ENCODE measurements at regions not wholly inside any gene's neighbourhood (a gene's known extent, or its start where the extent isn't known, plus 50 kb on each side); places are given as distances from the start of the nearest gene placed in this dataset.

- no peak for TF ChIP-seq EZH2 (IDR thresholded peaks at IDR 0.05; ENCODE audit: low read depth)
- Histone ChIP-seq H3K27me3 (ENCODE audit: insufficient read depth, low read depth) (no peaks in the 10 kb centered on the region), H4K20me1 (ENCODE audit: insufficient read depth) (no peaks in the 10 kb centered on the region), H3K4me2 (no peak overlapping the region), H3K36me3 (ENCODE audit: low read depth) (no peaks in the 10 kb centered on the region), H3K9me3 (ENCODE audit: insufficient read depth, low read depth) (no peaks in the 10 kb centered on the region), H3F3A (ENCODE audit: insufficient read depth, low read depth) (no peaks in the 10 kb centered on the region), H3K79me2 (ENCODE audit: low read depth) (no peaks in the 10 kb centered on the region), H3K4me3 (no peak overlapping the region), H2AFZ (no peak overlapping the region), H3K4me1 (replicated peaks; ENCODE audit: insufficient read depth) (no peaks in the 10 kb centered on the region), H3K27ac (no peak overlapping the region), H3K9me2 (ENCODE audit: insufficient read depth) (no peaks in the 10 kb centered on the region)
- CTCF ChIA-PET = no interaction called here
- intact Hi-C loops (cut with micrococcal nuclease; ENCODE audit: unreplicated experiment) = no loop called here
- POLR2A ChIA-PET (ENCODE audit: unreplicated experiment) = no interaction called here
- no peak for DNase-seq
- BruUV-seq (replicated peaks) = no TSS peak
These were observed 94.0 kb downstream of the PTPRS start for GRCh38 chr19:5246554-5247155.

- DNase-seq = no peak
- Histone ChIP-seq H3K27me3 (ENCODE audit: insufficient read depth, low read depth) (no peaks in the 10 kb centered on the region), H3K9me2 (ENCODE audit: insufficient read depth) (no peaks in the 10 kb centered on the region), H3F3A (ENCODE audit: insufficient read depth, low read depth) (no peaks in the 10 kb centered on the region), H3K4me2 (no peak overlapping the region), H3K9me3 (ENCODE audit: insufficient read depth, low read depth) (no peaks in the 10 kb centered on the region), H3K27ac (no peak overlapping the region), H3K79me2 (ENCODE audit: low read depth) (no peaks in the 10 kb centered on the region), H3K4me3 (no peak overlapping the region), H3K36me3 (ENCODE audit: low read depth) (no peaks in the 10 kb centered on the region), H2AFZ (no peak overlapping the region), H3K4me1 (replicated peaks; ENCODE audit: insufficient read depth) (no peaks in the 10 kb centered on the region), H4K20me1 (ENCODE audit: insufficient read depth) (no peaks in the 10 kb centered on the region)
- intact Hi-C loops (cut with micrococcal nuclease; ENCODE audit: unreplicated experiment) = no loop called here
- BruUV-seq (replicated peaks) = no TSS peak
- POLR2A ChIA-PET (ENCODE audit: unreplicated experiment) = no interaction called here
- no peak for TF ChIP-seq EZH2 (IDR thresholded peaks at IDR 0.05; ENCODE audit: low read depth)
- no peak for TF ChIP-seq CTCF (conservative IDR thresholded peaks at IDR 0.05)
- CTCF ChIA-PET = no interaction called here
These were observed 94.7 kb downstream of the PTPRS start for GRCh38 chr19:5245631-5246553.

GRCh38 chr19:5244351-5244750, 96.3 kb downstream of the PTPRS start:
- Histone ChIP-seq H2AFZ (no peak overlapping the region), H3F3A (ENCODE audit: insufficient read depth, low read depth) (no peaks in the 10 kb centered on the region), H3K9me3 (ENCODE audit: insufficient read depth, low read depth) (no peaks in the 10 kb centered on the region), H3K36me3 (ENCODE audit: low read depth) (no peaks in the 10 kb centered on the region), H3K27me3 (ENCODE audit: insufficient read depth, low read depth) (no peaks in the 10 kb centered on the region), H3K79me2 (ENCODE audit: low read depth) (no peaks in the 10 kb centered on the region), H3K27ac (no peak overlapping the region), H4K20me1 (ENCODE audit: insufficient read depth) (no peaks in the 10 kb centered on the region), H3K4me1 (replicated peaks; ENCODE audit: insufficient read depth) (no peaks in the 10 kb centered on the region), H3K9me2 (ENCODE audit: insufficient read depth) (no peaks in the 10 kb centered on the region), H3K4me2 (no peak overlapping the region), H3K4me3 (no peak overlapping the region)
- TF ChIP-seq CTCF (conservative IDR thresholded peaks at IDR 0.05) = no peak
- no peak for TF ChIP-seq EZH2 (IDR thresholded peaks at IDR 0.05; ENCODE audit: low read depth)
- ChIA-PET POLR2A (ENCODE audit: unreplicated experiment) (no interaction called here), CTCF (no interaction called here)
- no peak for DNase-seq
- no TSS peak for BruUV-seq (replicated peaks)
- intact Hi-C loops (cut with micrococcal nuclease; ENCODE audit: unreplicated experiment) = no loop called here

Data from PC-9 (cell line).